KOPT-K1 (cell line): ENCODE measurements at regions not wholly inside any gene's neighbourhood (a gene's known extent, or its start where the extent isn't known, plus 50 kb on each side); places are given as distances from the start of the nearest gene placed in this dataset.

ENCODE experiments used
- H3K27ac ChIP-seq: fragments of 200-600 bp; sonication (generic); 2 replicates; pipeline ENCODE4 v1.5.1; 2016; ENCODE audit warnings: antibody characterized with exemption, mild to moderate bottlenecking, low read depth, low read length; ENCODE audit not compliant: poor library complexity, severe bottlenecking
- H3K36me3 ChIP-seq: fragments of 200-600 bp; sonication (generic); 2 replicates; pipeline ENCODE4 v1.5.1; 2017; ENCODE audit warnings: antibody characterized with exemption, mild to moderate bottlenecking, low read length, moderate library complexity; ENCODE audit not compliant: insufficient read depth
- H3K9me3 ChIP-seq: fragments of 200-600 bp; sonication (generic); 2 replicates; pipeline ENCODE4 v1.5.1; 2017; ENCODE audit warnings: antibody characterized with exemption, low read length, mild to moderate bottlenecking; ENCODE audit not compliant: insufficient read depth, poor library complexity, severe bottlenecking

- H3K9me3 ChIP-seq: no peaks in the 10 kb centered on the region
- no peak overlapping the region for H3K27ac ChIP-seq
- no peaks in the 10 kb centered on the region for H3K36me3 ChIP-seq
Measured at GRCh38 chr16:86753399-86753798, 175.1 kb downstream of the FOXL1 start.

GRCh38 chr16:86755571-86756006 is 177.2 kb downstream of the FOXL1 start:
- Histone ChIP-seq H3K9me3 (no peaks in the 10 kb centered on the region), H3K27ac (no peak overlapping the region), H3K36me3 (no peaks in the 10 kb centered on the region)

GRCh38 chr16:86756882-86757703 is 178.7 kb downstream of the FOXL1 start:
- no peak overlapping the region for H3K27ac ChIP-seq
- H3K9me3 ChIP-seq: no peaks in the 10 kb centered on the region
- no peaks in the 10 kb centered on the region for H3K36me3 ChIP-seq

GRCh38 chr16:86757704-86758040 is 179.3 kb downstream of the FOXL1 start:
- Histone ChIP-seq H3K36me3 (no peaks in the 10 kb centered on the region), H3K27ac (no peak overlapping the region), H3K9me3 (no peaks in the 10 kb centered on the region)

GRCh38 chr16:86758932-86759331 is 180.6 kb downstream of the FOXL1 start:
- Histone ChIP-seq H3K36me3 (no peaks in the 10 kb centered on the region), H3K27ac (no peak overlapping the region), H3K9me3 (no peaks in the 10 kb centered on the region)

- H3K36me3 ChIP-seq: no peaks in the 10 kb centered on the region
- no peaks in the 10 kb centered on the region for H3K9me3 ChIP-seq
- no peak overlapping the region for H3K27ac ChIP-seq
Measured at GRCh38 chr16:86761111-86762031, 183.0 kb downstream of the FOXL1 start.

GRCh38 chr16:86762095-86762494 is 183.7 kb downstream of the FOXL1 start:
- Histone ChIP-seq H3K27ac (no peak overlapping the region), H3K36me3 (no peaks in the 10 kb centered on the region), H3K9me3 (no peaks in the 10 kb centered on the region)

GRCh38 chr16:86763819-86764218 is 185.5 kb downstream of the FOXL1 start:
- Histone ChIP-seq H3K36me3 (no peaks in the 10 kb centered on the region), H3K27ac (no peak overlapping the region), H3K9me3 (no peaks in the 10 kb centered on the region)

- Histone ChIP-seq H3K9me3 (no peaks in the 10 kb centered on the region), H3K36me3 (no peaks in the 10 kb centered on the region), H3K27ac (no peak overlapping the region)
Measured at GRCh38 chr16:86764551-86764950, 186.2 kb downstream of the FOXL1 start.

GRCh38 chr16:86765389-86766026 is 187.2 kb downstream of the FOXL1 start:
- Histone ChIP-seq H3K36me3 (no peaks in the 10 kb centered on the region), H3K9me3 (no peaks in the 10 kb centered on the region), H3K27ac (no peak overlapping the region)

- H3K27ac ChIP-seq: no peak overlapping the region
- no peaks in the 10 kb centered on the region for H3K9me3 ChIP-seq
- no peaks in the 10 kb centered on the region for H3K36me3 ChIP-seq
Measured at GRCh38 chr16:86766700-86767099, 188.4 kb downstream of the FOXL1 start.

- Histone ChIP-seq H3K9me3 (no peaks in the 10 kb centered on the region), H3K27ac (no peak overlapping the region), H3K36me3 (no peaks in the 10 kb centered on the region)
Measured at GRCh38 chr16:86768228-86768791, 190.0 kb downstream of the FOXL1 start.

- H3K27ac ChIP-seq: no peak overlapping the region
- H3K9me3 ChIP-seq: no peaks in the 10 kb centered on the region
- no peaks in the 10 kb centered on the region for H3K36me3 ChIP-seq
Measured at GRCh38 chr16:86768999-86769398, 190.7 kb downstream of the FOXL1 start.

GRCh38 chr16:86771506-86772460 is 193.4 kb downstream of the FOXL1 start:
- no peaks in the 10 kb centered on the region for H3K36me3 ChIP-seq
- H3K27ac ChIP-seq: no peak overlapping the region

More at GRCh38 chr16:86771506-86772460, 193.4 kb downstream of the FOXL1 start:
- H3K9me3 ChIP-seq: no peaks in the 10 kb centered on the region
